WERI-Rb-1 (cell line): ENCODE measurements at regions not wholly inside any gene's neighbourhood (a gene's known extent, or its start where the extent isn't known, plus 50 kb on each side); places are given as distances from the start of the nearest gene placed in this dataset.

ENCODE experiments used
- DNase-seq: peaks from one replicate; pipeline ENCODE4 v3.0.0-alpha.2; 2020
- H3K27ac ChIP-seq: fragments of 250-450 bp; sonication (Bioruptor Pico); 2 replicates; pipeline ENCODE4 v1.5.1; 2020; ENCODE audit warnings: mild to moderate bottlenecking, moderate library complexity
- H3K27me3 ChIP-seq: fragments of 250-450 bp; sonication (Bioruptor Pico); 2 replicates; pipeline ENCODE4 v1.5.1; 2021; ENCODE audit warnings: mild to moderate bottlenecking, low read depth, moderate library complexity; ENCODE audit not compliant: insufficient read depth, severe bottlenecking
- H3K36me3 ChIP-seq: fragments of 250-450 bp; sonication (Bioruptor Pico); 2 replicates; pipeline ENCODE4 v1.5.1; 2020; ENCODE audit warnings: mild to moderate bottlenecking, moderate library complexity
- H3K4me3 ChIP-seq: 2 replicates; pipeline ENCODE4 v1.5.1; 2011; ENCODE audit warnings: low read depth, mild to moderate bottlenecking, control low read depth, low read length
- H3K9me3 ChIP-seq: fragments of 250-450 bp; sonication (Bioruptor Pico); 2 replicates; pipeline ENCODE4 v1.5.1; 2021; ENCODE audit warnings: mild to moderate bottlenecking, moderate library complexity; ENCODE audit not compliant: severe bottlenecking
- CTCF ChIP-seq: IDR thresholded peaks from 2 replicates; pipeline ENCODE4 v1.5.1; 2011; ENCODE audit warnings: low read depth, mild to moderate bottlenecking, control low read depth, inconsistent platforms, low read length

GRCh38 chr15:91660174-91660649 lies 193.3 kb upstream of the SLCO3A1 start:
- no peak for DNase-seq
- no peak for TF ChIP-seq CTCF

GRCh38 chr15:91664224-91664836 lies 189.2 kb upstream of the SLCO3A1 start:
- Histone ChIP-seq H3K27me3 (peaks cover 76% of the 10 kb centered on the region), H3K36me3 (no peaks in the 10 kb centered on the region), H3K4me3 (no peak overlapping the region), H3K9me3 (no peaks in the 10 kb centered on the region), H3K27ac (no peak overlapping the region)
- no peak for DNase-seq
- TF ChIP-seq CTCF: no peak

More at GRCh38 chr15:91660174-91660649, 193.3 kb upstream of the SLCO3A1 start:
- Histone ChIP-seq H3K4me3 (no peak overlapping the region), H3K36me3 (no peaks in the 10 kb centered on the region), H3K27ac (no peak overlapping the region), H3K27me3 (peaks cover 53% of the 10 kb centered on the region), H3K9me3 (no peaks in the 10 kb centered on the region)

- no peaks in the 10 kb centered on the region for H3K9me3 ChIP-seq
- DNase-seq: no peak
- no peak for TF ChIP-seq CTCF
- H3K36me3 ChIP-seq: no peaks in the 10 kb centered on the region
- no peak overlapping the region for H3K4me3 ChIP-seq
- no peak overlapping the region for H3K27ac ChIP-seq
- H3K27me3 ChIP-seq: peaks cover 72% of the 10 kb centered on the region
Measured at GRCh38 chr15:91665212-91665611, 188.3 kb upstream of the SLCO3A1 start.

GRCh38 chr15:91668370-91668769 lies 185.1 kb upstream of the SLCO3A1 start:
- H3K27me3 ChIP-seq: peaks cover 72% of the 10 kb centered on the region
- H3K9me3 ChIP-seq: no peaks in the 10 kb centered on the region
- no peaks in the 10 kb centered on the region for H3K36me3 ChIP-seq
- no peak overlapping the region for H3K27ac ChIP-seq
- DNase-seq: no peak
- no peak for TF ChIP-seq CTCF
- H3K4me3 ChIP-seq: no peak overlapping the region

GRCh38 chr15:91670108-91670507 lies 183.4 kb upstream of the SLCO3A1 start:
- H3K27me3 ChIP-seq: peaks cover 66% of the 10 kb centered on the region
- H3K36me3 ChIP-seq: no peaks in the 10 kb centered on the region
- peaks cover 2% of the 10 kb centered on the region for H3K9me3 ChIP-seq
- H3K27ac ChIP-seq: no peak overlapping the region
- H3K4me3 ChIP-seq: no peak overlapping the region
- TF ChIP-seq CTCF: no peak
- DNase-seq: no peak

- no peaks in the 10 kb centered on the region for H3K36me3 ChIP-seq
- H3K9me3 ChIP-seq: peaks cover 2% of the 10 kb centered on the region
- no peak overlapping the region for H3K4me3 ChIP-seq
- no peak overlapping the region for H3K27ac ChIP-seq
- no peak for TF ChIP-seq CTCF
- peaks cover 40% of the 10 kb centered on the region for H3K27me3 ChIP-seq
- DNase-seq: no peak
Measured at GRCh38 chr15:91678003-91678402, 175.5 kb upstream of the SLCO3A1 start.
